Inflammatory macrophage treated with lipopolysaccharide for 1 hour (primary cell): ENCODE measurements at regions not wholly inside any gene's neighbourhood (a gene's known extent, or its start where the extent isn't known, plus 50 kb on each side); places are given as distances from the start of the nearest gene placed in this dataset.
"Not testable (repeated sequence)": the region's sequence is repeated elsewhere in the genome, so short reads cannot be mapped to it uniquely, and the experiment has no call there.

Experiments used
- DNase-seq, 2 donors: peaks; one replicate each; pipeline ENCODE4 v3.0.0-alpha.2; 2020 to 2022

GRCh38 chr7:21330462-21331178 lies 97.3 kb upstream of the SP4 start:
- DNase-seq, result no peak

GRCh38 chr7:21334906-21335305 lies 93.0 kb upstream of the SP4 start:
- DNase-seq, result no peak

GRCh38 chr7:21336743-21337142 lies 91.1 kb upstream of the SP4 start:
- DNase-seq, result no peak

- peak; percentile 71 to 81 for DNase-seq
These were observed 89.1 kb upstream of the SP4 start for GRCh38 chr7:21338728-21339164.

GRCh38 chr7:21344900-21345299 lies 83.0 kb upstream of the SP4 start:
- not testable (repeated sequence) for DNase-seq

- DNase-seq, result no peak
These were observed 82.5 kb upstream of the SP4 start for GRCh38 chr7:21345361-21345760.

- no peak for DNase-seq
These were observed 81.6 kb upstream of the SP4 start for GRCh38 chr7:21346297-21346696.

GRCh38 chr7:21352540-21353387 lies 75.1 kb upstream of the SP4 start:
- peak; percentile 79 to 90 for DNase-seq

GRCh38 chr7:21353388-21353780 lies 74.5 kb upstream of the SP4 start:
- no peak for DNase-seq

GRCh38 chr7:21354284-21354683 lies 73.6 kb upstream of the SP4 start:
- no peak for DNase-seq

- DNase-seq, result peak; percentile 56 to 68
These were observed 72.4 kb upstream of the SP4 start for GRCh38 chr7:21355406-21355874.

GRCh38 chr7:21356616-21357015 lies 71.3 kb upstream of the SP4 start:
- no peak for DNase-seq

GRCh38 chr7:21357151-21358097 lies 70.5 kb upstream of the SP4 start:
- DNase-seq, result peak; percentile 30 to 41

- peak; percentile 82 for DNase-seq
These were observed 69.2 kb upstream of the SP4 start for GRCh38 chr7:21358648-21359047.

- no peak for DNase-seq
These were observed 68.7 kb upstream of the SP4 start for GRCh38 chr7:21359163-21359562.

GRCh38 chr7:21361413-21362125 lies 66.3 kb upstream of the SP4 start:
- no peak for DNase-seq

GRCh38 chr7:21364801-21365271 lies 63.0 kb upstream of the SP4 start:
- DNase-seq, result no peak

- peak; percentile 27 to 35 for DNase-seq
These were observed 61.8 kb upstream of the SP4 start for GRCh38 chr7:21365866-21366624.

GRCh38 chr7:21367081-21367480 lies 60.8 kb upstream of the SP4 start:
- DNase-seq, result no peak

GRCh38 chr7:21367537-21367936 lies 60.3 kb upstream of the SP4 start:
- no peak for DNase-seq

GRCh38 chr7:21368317-21368716 lies 59.6 kb upstream of the SP4 start:
- no peak for DNase-seq
